ENCODE measurements at regions not wholly inside any gene's neighbourhood (a gene's known extent, or its start where the extent isn't known, plus 50 kb on each side); places are given as distances from the start of the nearest gene placed in this dataset.

GRCh38 chr6:93624408-93624807, 205.0 kb upstream of the EPHA7 start:
- Histone ChIP-seq H3K4me1 (ENCODE audit: control insufficient read depth, extremely low read depth, insufficient read depth, low read length) (no peaks in the 10 kb centered on the region), H3K79me2 (ENCODE audit: control insufficient read depth, insufficient read depth, low read length) (no peaks in the 10 kb centered on the region), H3K27ac (ENCODE audit: insufficient read depth, low read length) (no peak overlapping the region), H3K27me3 (ENCODE audit: control insufficient read depth, insufficient read depth, low read length) (no peaks in the 10 kb centered on the region), H3K4me3 (replicated peaks in 1 of 4; ENCODE audit: control extremely low read depth in 1 of 4, insufficient read depth in 1 of 4, low read depth in 3 of 4, low read length in 4 of 4) (no peak overlapping the region), H2AFZ (ENCODE audit: low read length) (no peak overlapping the region), H4K20me1 (ENCODE audit: control insufficient read depth, extremely low read depth, insufficient read depth, low read length) (no peaks in the 10 kb centered on the region), H3K9ac (ENCODE audit: insufficient read depth, low read length) (no peak overlapping the region), H3K4me2 (ENCODE audit: extremely low read depth, insufficient read depth, low read length) (no peak overlapping the region), H3K36me3 (ENCODE audit: control insufficient read depth, insufficient read depth, low read length) (no peaks in the 10 kb centered on the region), H3K9me3 (ENCODE audit: control insufficient read depth, insufficient read depth, low read depth, low read length) (no peaks in the 10 kb centered on the region)
- no peak for TF ChIP-seq EZH2 (IDR thresholded peaks at IDR 0.05; ENCODE audit: low read length, missing control alignments)
- TF ChIP-seq CTCF (conservative IDR thresholded peaks at IDR 0.05 in 1 of 2, IDR thresholded peaks at IDR 0.05 in 1 of 2; ENCODE audit: low read depth in 1 of 2, low read length in 2 of 2) = no peak
- no peak for DNase-seq (ENCODE audit: low read depth in 2 of 2)

GRCh38 chr6:93621442-93621841, 202.1 kb upstream of the EPHA7 start:
- no peaks in the 10 kb centered on the region for H3K4me1 ChIP-seq (ENCODE audit: control insufficient read depth, extremely low read depth, insufficient read depth, low read length)
- no peaks in the 10 kb centered on the region for H4K20me1 ChIP-seq (ENCODE audit: control insufficient read depth, extremely low read depth, insufficient read depth, low read length)
- no peak overlapping the region for H3K27ac ChIP-seq (ENCODE audit: insufficient read depth, low read length)
- no peak overlapping the region for H3K4me3 ChIP-seq (replicated peaks in 1 of 4; ENCODE audit: control extremely low read depth in 1 of 4, insufficient read depth in 1 of 4, low read depth in 3 of 4, low read length in 4 of 4)
- no peak overlapping the region for H3K9ac ChIP-seq (ENCODE audit: insufficient read depth, low read length)
- H3K79me2 ChIP-seq (ENCODE audit: control insufficient read depth, insufficient read depth, low read length) = no peaks in the 10 kb centered on the region
- H3K36me3 ChIP-seq (ENCODE audit: control insufficient read depth, insufficient read depth, low read length) = no peaks in the 10 kb centered on the region
- no peak for DNase-seq (ENCODE audit: low read depth in 2 of 2)
- H2AFZ ChIP-seq (ENCODE audit: low read length) = no peak overlapping the region
- no peak overlapping the region for H3K4me2 ChIP-seq (ENCODE audit: extremely low read depth, insufficient read depth, low read length)
- H3K9me3 ChIP-seq (ENCODE audit: control insufficient read depth, insufficient read depth, low read depth, low read length) = no peaks in the 10 kb centered on the region
- no peaks in the 10 kb centered on the region for H3K27me3 ChIP-seq (ENCODE audit: control insufficient read depth, insufficient read depth, low read length)
- TF ChIP-seq EZH2 (IDR thresholded peaks at IDR 0.05; ENCODE audit: low read length, missing control alignments) = no peak
- no peak for TF ChIP-seq CTCF (conservative IDR thresholded peaks at IDR 0.05 in 1 of 2, IDR thresholded peaks at IDR 0.05 in 1 of 2; ENCODE audit: low read depth in 1 of 2, low read length in 2 of 2)

DNA sequence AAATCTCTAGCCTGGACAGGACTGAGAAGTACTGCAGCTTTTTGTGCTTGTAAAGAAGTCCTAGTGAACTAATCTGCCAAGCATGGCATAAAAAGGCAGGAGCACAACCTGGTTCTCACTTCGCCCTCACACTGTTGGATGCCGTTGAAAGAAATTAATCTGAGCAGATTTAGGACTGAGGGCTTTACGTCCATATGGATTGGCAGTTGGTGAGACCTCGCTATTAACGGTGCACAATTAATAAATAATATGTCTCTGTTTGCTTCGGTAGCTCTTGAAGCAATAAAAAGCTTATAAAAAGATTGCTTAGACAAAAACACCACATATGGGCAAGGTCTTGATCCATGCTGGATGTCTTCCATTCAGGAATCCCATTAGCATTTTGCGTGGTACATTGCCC, 185.6 kb upstream of the EPHA7 start:
- H3K4me1 ChIP-seq (ENCODE audit: control insufficient read depth, extremely low read depth, insufficient read depth, low read length) = no peaks in the 10 kb centered on the region
- no peaks in the 10 kb centered on the region for H3K9me3 ChIP-seq (ENCODE audit: control insufficient read depth, insufficient read depth, low read depth, low read length)
- no peak overlapping the region for H3K4me2 ChIP-seq (ENCODE audit: extremely low read depth, insufficient read depth, low read length)
- no peak overlapping the region for H3K4me3 ChIP-seq (replicated peaks in 1 of 4; ENCODE audit: control extremely low read depth in 1 of 4, insufficient read depth in 1 of 4, low read depth in 3 of 4, low read length in 4 of 4)
- no peaks in the 10 kb centered on the region for H3K36me3 ChIP-seq (ENCODE audit: control insufficient read depth, insufficient read depth, low read length)
- no peak overlapping the region for H2AFZ ChIP-seq (ENCODE audit: low read length)
- no peaks in the 10 kb centered on the region for H3K27me3 ChIP-seq (ENCODE audit: control insufficient read depth, insufficient read depth, low read length)
- no peaks in the 10 kb centered on the region for H3K79me2 ChIP-seq (ENCODE audit: control insufficient read depth, insufficient read depth, low read length)
- H3K9ac ChIP-seq (ENCODE audit: insufficient read depth, low read length) = no peak overlapping the region
- H3K27ac ChIP-seq (ENCODE audit: insufficient read depth, low read length) = no peak overlapping the region
- TF ChIP-seq EZH2 (IDR thresholded peaks at IDR 0.05; ENCODE audit: low read length, missing control alignments) (no peak), CTCF (conservative IDR thresholded peaks at IDR 0.05 in 1 of 2, IDR thresholded peaks at IDR 0.05 in 1 of 2; ENCODE audit: low read depth in 1 of 2, low read length in 2 of 2) (no peak)
- H4K20me1 ChIP-seq (ENCODE audit: control insufficient read depth, extremely low read depth, insufficient read depth, low read length) = no peaks in the 10 kb centered on the region
- DNase-seq (ENCODE audit: low read depth in 2 of 2) = no peak
